Right cardiac atrium (tissue), 5 donors: ENCODE measurements at regions not wholly inside any gene's neighbourhood (a gene's known extent, or its start where the extent isn't known, plus 50 kb on each side); places are given as distances from the start of the nearest gene placed in this dataset.

Experiments
- ATAC-seq, 2 donors: fragments of 200-7000 bp; cut with Tn5 transposase; one replicate each; pipeline versions ENCODE4 v1.8.0 to v1.9.1; 2020; ENCODE audit warnings: moderate library complexity in 2 of 2, mild to moderate bottlenecking in 1 of 2
- DNase-seq, 3 donors: peaks; one replicate each; pipeline ENCODE4 v3.0.0-alpha.2; 2020
- H3K27ac ChIP-seq: one replicate; pipeline ENCODE4 v1.5.1; 2013; ENCODE audit warnings: mild to moderate bottlenecking, low read length, control low read depth, moderate library complexity
- H3K27me3 ChIP-seq: one replicate; pipeline ENCODE4 v1.6.1; 2013; ENCODE audit not compliant: control insufficient read depth, insufficient read depth
- H3K4me1 ChIP-seq: one replicate; pipeline ENCODE4 v1.6.1; 2013; ENCODE audit warnings: low read length; ENCODE audit not compliant: control insufficient read depth, insufficient read depth
- H3K4me3 ChIP-seq: one replicate; pipeline ENCODE4 v1.5.1; 2013; ENCODE audit warnings: low read length, control low read depth
- H3K9me3 ChIP-seq: one replicate; pipeline ENCODE4 v1.6.1; 2013; ENCODE audit warnings: low read length; ENCODE audit not compliant: control insufficient read depth
- WGBS: extraction: QIAGEN DNeasy Blood & Tissue Kit; methylation state at CpG from one replicate; pipeline ENCODE4 v1.1.7; 2013; 5-methylcytosine and 5-hydroxymethylcytosine counted together
- intact Hi-C, 4 donors: fragments of 100-400 bp; cut with DNase I; formaldehyde crosslinking; loops; one replicate each; pipeline versions ENCODE4 v1.11.0 to v1.14.0; 2022 to 2023
- donor health status: healthy with polysubstance abuse.
- donor health status: DM: no; HTN: yes; CAD: no.
- donor health status: DM: no; HTN: no; CAD: no.
- donor health status: DM: no; HTN: yes; CAD: no; lungs with severe emphysema.
- donor health status: DM: yes; HTN: yes; CAD: no.

DNA sequence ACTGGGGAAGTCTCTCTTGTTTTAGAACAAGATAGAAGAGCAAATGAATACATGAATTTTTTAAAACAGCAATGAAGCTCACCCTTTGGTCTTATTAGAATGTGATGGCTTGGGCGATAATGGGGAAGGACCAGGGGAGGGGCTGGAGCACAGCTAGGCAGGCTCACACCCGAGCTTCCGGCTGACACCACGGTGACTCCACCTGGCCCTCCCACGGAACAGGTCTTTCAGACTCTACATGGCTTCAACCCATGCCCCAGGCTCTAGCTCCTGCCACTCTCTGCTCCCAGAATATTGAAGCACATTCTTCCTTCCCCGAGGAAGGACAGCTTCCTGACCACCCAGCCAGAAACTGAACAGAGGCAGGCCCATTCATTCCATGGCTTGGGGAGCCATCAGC is 127.5 kb upstream of the AGAP1 start:
- no peak for ATAC-seq
- WGBS = 66% methylated on average over 6 of the region's 6 CpGs
- no peaks in the 10 kb centered on the region for H3K27me3 ChIP-seq

DNA sequence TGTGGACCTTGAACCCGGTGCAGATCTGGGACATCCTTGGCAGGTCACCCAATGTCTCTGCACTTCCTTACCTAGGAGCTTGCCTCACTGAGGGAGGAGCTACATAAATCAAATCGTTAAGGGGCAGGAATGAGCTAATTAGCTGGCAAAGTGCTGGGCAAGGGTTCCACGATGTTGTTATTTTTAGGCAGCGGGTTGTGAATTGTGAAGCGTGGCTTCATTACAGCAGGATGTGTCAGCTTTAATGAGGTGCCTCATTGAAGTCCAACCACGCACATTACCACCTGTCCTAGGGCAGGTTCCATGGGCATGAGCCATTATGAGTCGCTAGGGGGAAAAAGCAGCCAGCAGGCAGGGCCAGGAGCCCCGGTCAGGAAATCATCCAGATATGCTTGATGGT is 127.0 kb upstream of the AGAP1 start:
- ATAC-seq = no peak
- no peaks in the 10 kb centered on the region for H3K9me3 ChIP-seq
- no peaks in the 10 kb centered on the region for H3K4me1 ChIP-seq
- 70% methylated on average over 8 of the region's 8 CpGs for WGBS
- H3K27ac ChIP-seq = no peak overlapping the region
- no peak for DNase-seq
- no peak overlapping the region for H3K4me3 ChIP-seq
- intact Hi-C loops = no loop called here
- no peaks in the 10 kb centered on the region for H3K27me3 ChIP-seq

More for the DNA sequence above, 127.5 kb upstream of the AGAP1 start:
- no peaks in the 10 kb centered on the region for H3K4me1 ChIP-seq
- H3K9me3 ChIP-seq = no peaks in the 10 kb centered on the region
- H3K27ac ChIP-seq = no peak overlapping the region
- DNase-seq = no peak
- H3K4me3 ChIP-seq = no peak overlapping the region
- intact Hi-C loops = no loop called here

DNA sequence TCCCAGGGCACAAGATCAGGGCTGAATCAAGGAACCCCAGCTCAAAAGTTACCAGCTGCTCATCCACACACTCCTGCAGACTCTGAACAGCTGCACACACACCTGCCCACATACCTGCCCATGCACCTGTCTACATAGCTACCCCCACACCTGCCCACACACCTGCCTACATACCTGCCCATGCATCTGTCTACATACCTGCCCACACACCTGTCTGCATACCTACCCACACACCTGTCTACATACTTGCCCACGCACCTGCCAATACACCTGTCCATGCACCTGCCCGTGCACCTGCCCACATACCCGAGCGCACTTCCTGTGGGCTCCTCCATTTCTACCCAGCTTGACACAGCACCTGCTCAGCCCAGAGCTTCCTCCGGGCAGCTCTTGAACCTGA is 122.8 kb upstream of the AGAP1 start:
- Histone ChIP-seq H3K4me3 (no peak overlapping the region), H3K9me3 (no peaks in the 10 kb centered on the region), H3K4me1 (no peaks in the 10 kb centered on the region), H3K27ac (no peak overlapping the region), H3K27me3 (no peaks in the 10 kb centered on the region)
- 93% methylated on average over 5 of the region's 5 CpGs for WGBS
- no peak for ATAC-seq
- intact Hi-C loops = no loop called here
- no peak for DNase-seq

GRCh38 chr2:235373171-235373570 is 120.7 kb upstream of the AGAP1 start:
- intact Hi-C loops = no loop called here
- Histone ChIP-seq H3K27me3 (no peaks in the 10 kb centered on the region), H3K4me3 (no peak overlapping the region), H3K9me3 (no peaks in the 10 kb centered on the region), H3K4me1 (no peaks in the 10 kb centered on the region), H3K27ac (no peak overlapping the region)
- WGBS = 63% methylated on average over 2 of the region's 2 CpGs
- ATAC-seq = no peak
- no peak for DNase-seq

DNA sequence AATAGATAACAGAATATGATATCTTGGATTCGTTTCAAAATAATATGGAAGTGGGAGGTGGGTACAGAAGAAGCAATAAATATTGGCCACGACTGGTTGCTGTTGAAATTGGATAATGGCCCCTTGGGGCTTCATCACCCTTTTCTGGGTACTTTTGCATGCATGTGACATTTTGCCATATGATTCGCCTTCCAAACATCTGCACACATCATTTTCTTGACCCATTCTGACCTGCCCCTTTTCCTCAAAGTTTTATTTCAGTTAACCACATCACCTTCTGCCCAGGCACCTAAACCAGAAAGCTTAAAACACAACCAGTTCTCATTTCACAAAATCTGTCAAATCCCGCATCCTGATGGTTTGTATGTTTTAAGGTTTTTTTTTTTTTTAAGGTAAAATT is 116.7 kb upstream of the AGAP1 start:
- 80% methylated on average over 4 of the region's 4 CpGs for WGBS
- H3K4me3 ChIP-seq = no peak overlapping the region
- no peak overlapping the region for H3K27ac ChIP-seq

GRCh38 chr2:235378246-235378645 is 115.6 kb upstream of the AGAP1 start:
- Histone ChIP-seq H3K4me3 (no peak overlapping the region), H3K4me1 (no peaks in the 10 kb centered on the region), H3K27me3 (no peaks in the 10 kb centered on the region), H3K9me3 (no peaks in the 10 kb centered on the region), H3K27ac (no peak overlapping the region)
- ATAC-seq (no peak), DNase-seq (no peak)
- 62% methylated on average over 4 of the region's 4 CpGs for WGBS
- intact Hi-C loops = no loop called here

More for the DNA sequence above, 116.7 kb upstream of the AGAP1 start:
- H3K4me1 ChIP-seq = no peaks in the 10 kb centered on the region
- no peaks in the 10 kb centered on the region for H3K27me3 ChIP-seq
- intact Hi-C loops = no loop called here
- H3K9me3 ChIP-seq = no peaks in the 10 kb centered on the region
- DNase-seq (no peak), ATAC-seq (no peak)

- Histone ChIP-seq H3K9me3 (no peaks in the 10 kb centered on the region), H3K27ac (no peak overlapping the region), H3K4me3 (no peak overlapping the region), H3K27me3 (no peaks in the 10 kb centered on the region), H3K4me1 (no peaks in the 10 kb centered on the region)
- DNase-seq = no peak
- no peak for ATAC-seq
- intact Hi-C loops = no loop called here
- WGBS = 80% methylated on average over 4 of the region's 4 CpGs
Measured at GRCh38 chr2:235378944-235379343, 114.9 kb upstream of the AGAP1 start.

- DNase-seq (no peak), ATAC-seq (no peak)
- intact Hi-C loops = no loop called here
- H3K27me3 ChIP-seq = no peaks in the 10 kb centered on the region
- no peaks in the 10 kb centered on the region for H3K4me1 ChIP-seq
- H3K9me3 ChIP-seq = no peaks in the 10 kb centered on the region
- no peak overlapping the region for H3K27ac ChIP-seq
- H3K4me3 ChIP-seq = no peak overlapping the region
- 87% methylated on average over 2 of the region's 2 CpGs for WGBS
Measured at GRCh38 chr2:235381261-235381912, 112.5 kb upstream of the AGAP1 start.

DNA sequence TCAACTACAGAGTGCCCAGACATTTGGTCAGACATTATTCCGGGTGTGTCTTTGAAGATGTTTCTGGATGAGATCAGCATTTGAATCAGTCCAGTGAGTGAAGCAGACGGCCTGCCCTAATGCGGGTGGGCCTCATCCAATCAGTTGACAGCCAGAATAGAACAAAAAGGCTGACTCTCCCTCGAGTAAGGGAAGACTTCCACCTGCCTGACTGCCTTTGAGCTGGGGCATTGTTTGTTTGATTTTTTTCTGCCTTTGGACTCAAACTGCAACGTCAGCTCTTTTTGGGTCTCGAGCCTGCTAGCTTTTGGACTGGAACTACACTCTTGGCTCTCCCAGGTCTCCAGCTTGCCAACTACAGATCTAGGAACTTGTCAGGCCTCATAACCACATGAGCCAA is 111.7 kb upstream of the AGAP1 start:
- Histone ChIP-seq H3K4me3 (no peak overlapping the region), H3K27me3 (no peaks in the 10 kb centered on the region), H3K9me3 (no peaks in the 10 kb centered on the region), H3K27ac (no peak overlapping the region), H3K4me1 (no peaks in the 10 kb centered on the region)
- ATAC-seq (no peak), DNase-seq (no peak)
- 52% methylated on average over 6 of the region's 6 CpGs for WGBS
- intact Hi-C loops = no loop called here

GRCh38 chr2:235382601-235383000 is 111.2 kb upstream of the AGAP1 start:
- Histone ChIP-seq H3K4me1 (no peaks in the 10 kb centered on the region), H3K27me3 (no peaks in the 10 kb centered on the region), H3K27ac (no peak overlapping the region), H3K4me3 (no peak overlapping the region), H3K9me3 (no peaks in the 10 kb centered on the region)
- no peak for DNase-seq
- 86% methylated on average over 3 of the region's 3 CpGs for WGBS
- no peak for ATAC-seq
- intact Hi-C loops = no loop called here

- intact Hi-C loops = no loop called here
- 82% methylated on average over 8 of the region's 8 CpGs for WGBS
- no peak for ATAC-seq
Measured at GRCh38 chr2:235383272-235383843, 110.5 kb upstream of the AGAP1 start.

DNA sequence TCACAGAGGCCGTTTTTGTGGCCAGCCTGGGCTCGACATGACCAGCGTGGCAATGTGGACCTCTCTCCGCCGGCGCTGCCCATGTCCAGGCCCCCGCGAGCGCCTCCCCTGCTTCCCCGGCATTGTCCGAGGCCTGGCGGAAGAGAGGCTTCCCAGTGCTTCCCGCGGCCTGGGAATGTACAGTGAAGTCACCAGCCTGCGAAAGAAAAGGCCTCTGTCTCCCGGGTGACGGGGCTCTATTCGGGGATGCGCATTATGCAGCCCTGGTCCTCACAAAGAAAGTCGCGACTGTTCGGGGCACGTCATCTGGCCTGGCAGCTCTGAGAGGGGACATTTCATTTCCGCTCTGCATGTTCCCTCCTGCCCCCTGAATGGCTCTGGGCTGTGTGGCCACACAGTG is 109.2 kb upstream of the AGAP1 start:
- Histone ChIP-seq H3K4me3 (no peak overlapping the region), H3K27me3 (no peaks in the 10 kb centered on the region), H3K9me3 (no peaks in the 10 kb centered on the region), H3K27ac (no peak overlapping the region), H3K4me1 (no peaks in the 10 kb centered on the region)
- DNase-seq = peak in 1 of 3 donors; percentile 51
- intact Hi-C loops = no loop called here
- 77% methylated on average over 24 of the region's 24 CpGs for WGBS
- ATAC-seq = peak; percentile 44 to 56

More at GRCh38 chr2:235383272-235383843, 110.5 kb upstream of the AGAP1 start:
- H3K27me3 ChIP-seq = no peaks in the 10 kb centered on the region
- no peak overlapping the region for H3K27ac ChIP-seq
- H3K9me3 ChIP-seq = no peaks in the 10 kb centered on the region
- no peaks in the 10 kb centered on the region for H3K4me1 ChIP-seq
- no peak for DNase-seq
- H3K4me3 ChIP-seq = no peak overlapping the region
